HG03565 (cell line): ENCODE measurements at regions not wholly inside any gene's neighbourhood (a gene's known extent, or its start where the extent isn't known, plus 50 kb on each side); places are given as distances from the start of the nearest gene placed in this dataset.

Source experiments
- ATAC-seq: cut with Tn5 transposase; IDR thresholded peaks from one replicate; pipeline ENCODE4 v1.9.1; 2021; ENCODE audit warnings: mild to moderate bottlenecking, moderate library complexity; ENCODE audit not compliant: unreplicated experiment

DNA sequence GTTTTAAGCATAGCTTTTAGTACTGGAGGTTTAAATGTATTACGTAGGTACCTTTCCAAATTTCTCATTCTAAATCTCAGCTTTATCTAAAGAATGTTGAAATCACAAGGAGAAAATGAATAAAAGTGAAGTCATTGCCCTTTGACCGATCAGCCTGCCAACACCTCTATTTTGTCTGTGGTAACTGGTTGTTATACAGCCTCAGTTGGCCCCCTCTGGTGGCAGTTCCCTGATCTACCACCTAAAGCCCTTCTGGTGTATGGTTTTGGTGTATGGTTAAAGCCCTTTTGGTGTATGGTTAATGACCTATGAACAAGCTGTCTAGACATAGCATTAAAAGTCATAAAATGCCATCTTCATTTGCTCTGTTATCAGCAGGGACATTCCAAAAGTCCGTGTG is 378.2 kb upstream of the AZI2 start:
- ATAC-seq = peak; percentile 84

DNA sequence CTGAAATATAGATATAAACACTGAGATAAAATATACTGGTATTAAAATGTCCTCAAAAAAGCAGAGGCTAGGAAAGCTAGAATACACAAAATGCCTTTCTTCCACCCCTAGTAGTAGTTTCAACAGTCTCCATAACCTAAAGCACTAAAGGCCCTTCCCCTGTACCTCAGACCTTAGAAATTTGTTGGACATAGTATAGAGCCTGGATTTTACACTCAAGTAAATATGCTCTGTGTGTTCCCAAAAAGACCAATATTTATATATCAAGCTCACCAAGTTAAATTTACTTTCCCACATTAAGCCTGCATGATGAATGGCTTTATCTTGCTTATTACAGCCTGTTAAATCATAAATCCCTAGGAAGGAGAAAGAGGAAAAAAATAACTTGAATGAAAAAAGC is 378.7 kb upstream of the AZI2 start:
- ATAC-seq = no peak

DNA sequence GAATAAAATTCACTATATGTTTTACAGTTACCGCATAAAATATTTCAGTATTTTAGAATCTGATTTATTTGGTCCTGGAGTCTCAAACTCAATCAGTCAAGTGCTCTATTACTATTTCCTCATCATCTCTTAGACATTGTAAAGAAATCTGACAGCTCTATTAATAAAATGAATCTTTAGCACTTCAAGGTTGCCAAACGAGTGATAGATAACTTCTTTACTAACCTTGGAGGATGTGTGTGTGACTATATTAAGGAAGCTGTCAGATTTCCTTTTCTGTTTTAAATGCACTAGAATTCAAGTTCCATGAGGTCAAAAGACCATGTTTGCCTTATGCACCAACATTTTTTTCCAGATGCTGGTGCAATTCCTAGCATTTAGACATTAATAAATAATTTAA is 389.8 kb upstream of the AZI2 start:
- ATAC-seq = no peak

DNA sequence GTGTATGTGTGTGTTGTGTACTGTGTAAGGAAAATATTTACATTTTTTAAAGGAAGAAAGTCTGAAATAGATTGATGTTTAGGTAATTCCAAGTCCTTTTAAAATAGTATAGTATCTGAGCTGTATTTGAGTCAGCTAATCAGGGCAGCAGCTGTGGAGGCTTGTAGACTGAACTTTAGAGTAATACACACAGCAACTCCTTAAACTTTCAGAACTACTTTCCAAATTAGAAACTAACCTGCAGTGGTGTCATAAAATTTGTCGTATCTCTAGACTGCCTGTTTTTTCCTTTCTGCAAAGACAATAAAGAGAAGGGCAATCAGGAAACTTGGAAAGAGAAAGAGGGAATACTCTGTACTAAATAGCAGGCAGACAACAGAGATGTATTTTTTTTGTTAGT is 391.0 kb upstream of the AZI2 start:
- ATAC-seq = no peak

DNA sequence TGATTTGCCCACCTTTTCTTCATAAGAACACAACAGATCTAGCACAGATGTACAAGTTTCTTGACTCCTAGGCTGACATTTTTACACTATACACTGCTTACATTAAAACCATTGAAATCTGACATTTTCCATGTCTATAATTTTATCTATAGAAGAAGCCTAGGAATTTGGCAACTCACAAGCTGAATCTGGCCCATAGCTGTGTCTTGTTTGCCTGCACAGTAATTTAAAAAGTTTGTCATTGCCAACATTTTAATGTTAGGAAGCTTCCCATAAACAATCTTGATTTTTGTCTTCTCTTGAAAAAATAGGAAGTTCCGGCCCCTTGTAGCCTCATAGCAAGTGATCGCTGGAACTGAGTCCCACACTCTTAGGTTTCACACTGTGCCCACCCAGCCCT is 394.6 kb upstream of the AZI2 start:
- no peak for ATAC-seq

DNA sequence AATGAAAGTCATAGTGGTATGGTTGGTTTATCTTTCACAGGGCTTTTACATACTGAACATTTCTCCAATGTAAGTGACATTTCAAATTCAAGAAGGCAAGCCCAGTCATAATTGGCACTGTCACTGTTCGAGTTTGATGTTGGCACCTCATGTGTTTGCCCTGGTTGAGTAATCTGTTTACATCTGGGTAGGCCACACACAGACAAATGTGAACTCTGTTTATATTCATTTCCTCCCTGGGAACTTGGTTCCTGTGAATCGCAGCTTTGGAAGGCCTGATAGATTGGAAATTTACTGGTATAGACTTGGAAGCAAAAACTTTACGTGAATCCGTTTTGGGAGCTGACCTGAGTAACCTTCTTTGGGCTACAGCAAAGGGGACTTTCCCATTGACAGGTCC is 395.2 kb upstream of the AZI2 start:
- no peak for ATAC-seq

DNA sequence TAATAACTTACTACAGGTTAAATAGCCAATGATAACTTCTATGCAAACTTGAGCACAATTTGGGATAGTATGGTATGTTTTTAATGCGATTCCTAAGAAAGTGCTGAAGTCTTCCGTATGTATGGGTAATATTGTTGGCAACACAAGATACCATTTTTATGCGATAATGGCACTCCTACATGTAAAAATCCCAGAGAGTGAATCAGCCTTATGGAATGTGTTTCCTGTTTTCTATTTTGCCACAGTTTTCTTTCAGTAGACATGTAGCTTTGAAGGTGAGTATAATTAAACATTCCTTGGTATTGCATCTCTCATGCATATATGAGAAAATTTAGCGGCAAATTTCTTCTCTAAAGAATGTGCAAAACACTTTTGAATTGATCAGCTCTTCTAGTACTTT is 396.8 kb upstream of the AZI2 start:
- ATAC-seq = no peak

DNA sequence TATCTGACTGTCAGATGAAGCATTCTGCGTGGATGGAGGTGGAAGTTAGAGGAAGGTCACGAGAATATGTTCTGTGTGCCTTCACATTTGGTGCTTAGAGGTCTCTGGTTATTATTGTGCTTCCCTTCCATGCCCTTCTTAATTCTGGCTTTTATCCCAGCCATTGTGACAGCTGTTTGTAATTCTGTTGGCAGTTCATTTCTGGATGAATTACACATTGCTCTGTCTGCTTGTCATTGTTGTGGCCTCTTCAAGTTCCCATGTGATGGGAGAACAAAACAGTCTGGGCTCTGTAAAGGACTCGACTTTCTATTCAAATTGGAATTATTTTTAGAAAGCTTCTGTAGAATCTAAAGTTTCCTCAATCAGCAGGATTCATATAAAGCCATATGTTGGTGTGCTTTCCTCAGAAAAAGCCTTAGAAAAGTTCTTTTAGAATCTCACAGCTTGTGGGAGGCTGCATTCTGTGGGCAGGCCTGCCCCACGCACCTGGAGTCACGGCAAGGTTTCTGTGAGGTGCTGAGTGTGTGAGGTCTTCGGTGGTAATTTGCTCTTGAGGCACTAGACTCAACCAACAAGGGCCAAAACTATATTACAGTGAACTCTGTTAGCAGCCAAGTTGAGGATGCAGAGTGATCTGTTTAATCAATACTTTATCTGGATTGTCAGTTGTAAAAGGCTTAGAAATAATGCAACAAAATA is 397.4 kb upstream of the AZI2 start:
- ATAC-seq = no peak

DNA sequence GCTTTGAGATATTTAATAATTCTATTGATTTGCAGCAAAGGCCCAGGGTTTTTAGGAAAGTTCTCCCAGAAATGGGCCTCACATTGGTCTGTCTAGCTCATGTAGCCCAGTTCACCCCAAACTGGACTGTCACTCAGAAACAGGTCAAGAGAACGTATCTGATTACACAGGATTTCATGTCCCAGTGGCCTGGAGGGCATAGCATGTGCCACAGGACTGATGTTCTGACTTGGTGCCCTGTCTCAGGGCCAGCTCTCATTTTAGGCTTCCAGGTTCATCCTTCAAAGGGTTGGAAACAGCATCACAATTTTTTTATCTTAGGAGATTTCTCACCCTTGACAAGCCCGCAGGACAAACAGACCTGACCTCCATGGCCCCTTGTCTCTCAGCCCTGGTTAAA is 398.4 kb upstream of the AZI2 start:
- no peak for ATAC-seq

DNA sequence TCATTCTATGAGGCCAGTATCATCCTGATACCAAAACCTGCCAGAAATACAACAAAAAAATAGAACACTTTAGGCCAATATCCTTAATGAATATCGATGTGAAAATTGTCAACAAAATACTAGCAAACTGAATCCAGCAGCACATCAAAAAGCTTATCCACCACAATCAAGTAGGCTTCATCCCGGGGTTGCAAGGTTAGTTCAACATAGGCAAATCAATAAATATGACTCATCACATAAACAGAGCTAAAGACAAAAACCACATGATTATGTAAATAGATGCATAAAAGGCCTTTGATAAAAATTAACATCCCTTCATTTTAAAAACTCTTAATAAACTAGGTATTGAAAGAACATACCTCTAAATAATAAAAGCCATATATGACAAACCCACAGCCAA is 403.2 kb upstream of the AZI2 start:
- ATAC-seq = no peak

DNA sequence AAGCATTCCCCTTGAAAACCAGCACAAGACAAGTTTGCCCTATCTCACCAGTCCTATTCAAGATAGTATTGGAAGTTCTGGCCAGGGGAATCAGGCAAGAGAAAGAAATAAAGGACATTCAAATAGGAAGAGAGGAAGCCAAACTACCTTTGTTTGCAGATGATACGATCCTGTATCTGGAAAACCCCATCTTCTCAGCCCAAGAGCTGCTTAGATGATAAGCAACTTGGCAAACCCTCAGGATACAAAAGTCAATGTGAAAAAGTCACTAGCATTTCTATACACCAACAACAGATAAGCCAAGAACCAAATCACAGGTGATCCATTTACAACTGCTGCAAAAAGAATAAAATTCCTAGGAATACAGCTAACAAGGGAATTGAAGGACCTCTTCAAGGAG is 403.7 kb upstream of the AZI2 start:
- no peak for ATAC-seq

DNA sequence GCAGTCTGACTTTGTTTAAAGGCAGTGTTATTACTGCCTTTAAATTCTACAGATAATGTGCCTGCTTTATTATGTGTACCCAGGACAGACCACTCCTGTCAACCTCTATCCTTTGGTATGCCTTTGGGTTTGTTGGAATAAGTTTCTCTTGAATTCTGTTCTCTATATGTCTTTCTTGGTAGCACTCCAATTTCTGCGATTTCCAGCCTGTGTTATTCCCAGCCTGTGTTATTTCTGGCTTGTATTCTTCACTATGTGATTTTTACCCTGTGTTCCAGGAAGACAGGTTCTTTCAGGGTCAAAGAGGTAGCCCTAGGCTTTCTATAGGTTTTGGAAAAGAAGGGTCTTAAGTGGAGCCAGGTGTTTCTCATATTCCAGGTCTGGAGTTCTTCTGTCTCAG is 407.4 kb upstream of the AZI2 start:
- no peak for ATAC-seq

DNA sequence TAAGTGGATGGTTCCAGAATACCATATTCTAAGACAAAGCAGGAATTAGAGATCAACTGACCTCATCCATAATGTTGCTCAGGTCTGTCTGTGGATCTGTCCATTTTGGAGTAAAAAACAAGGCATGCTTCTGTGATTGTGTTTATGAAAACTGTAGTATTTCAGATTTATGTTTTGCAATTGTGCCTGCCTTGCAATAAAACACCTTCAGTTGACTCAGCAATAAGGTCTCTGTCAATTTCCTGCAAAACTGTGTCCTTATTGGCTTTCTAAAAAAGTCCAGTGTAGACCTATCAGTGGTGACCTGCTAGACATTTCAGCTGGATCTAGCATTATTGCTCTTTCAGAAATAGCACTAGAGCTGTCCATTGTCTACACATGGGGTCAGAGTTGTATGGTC is 409.5 kb upstream of the AZI2 start:
- no peak for ATAC-seq

DNA sequence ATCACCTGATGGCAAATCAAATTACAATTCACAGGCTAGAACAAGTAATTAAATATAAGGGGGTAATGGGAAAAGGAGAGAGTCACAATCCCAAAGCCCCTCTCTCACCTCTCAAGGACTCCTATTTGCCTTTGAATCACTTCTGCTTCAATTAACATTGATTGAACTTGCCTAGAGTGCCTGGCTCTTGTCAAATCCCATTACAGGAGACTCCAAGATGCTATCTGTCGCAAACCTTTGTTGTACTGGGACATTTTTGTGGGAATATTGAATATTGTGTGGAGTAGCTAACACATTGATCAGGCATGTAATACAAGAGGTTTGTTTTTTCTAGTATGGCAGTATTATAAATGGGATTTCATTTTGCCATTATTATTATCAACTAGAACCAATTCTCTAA is 412.8 kb upstream of the AZI2 start:
- no peak for ATAC-seq

DNA sequence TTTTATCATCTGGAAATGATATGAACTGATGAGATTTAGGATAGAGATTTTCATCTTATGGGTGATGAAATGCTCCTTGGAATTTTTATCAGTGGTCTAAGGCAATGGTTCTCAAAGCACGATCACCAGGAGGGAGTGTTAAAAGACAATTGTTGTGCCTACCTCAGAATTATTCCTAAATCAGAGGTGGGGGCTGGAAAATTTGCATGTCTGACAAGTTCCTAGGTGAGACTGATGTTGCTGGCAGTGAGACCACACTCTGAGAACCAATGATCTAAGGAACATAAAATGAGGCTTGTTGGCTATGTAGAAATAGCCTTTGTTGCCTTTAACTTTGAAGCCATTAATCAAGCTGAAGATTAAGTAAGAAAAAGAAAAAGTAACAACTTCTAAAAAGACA is 416.6 kb upstream of the AZI2 start:
- ATAC-seq = no peak

DNA sequence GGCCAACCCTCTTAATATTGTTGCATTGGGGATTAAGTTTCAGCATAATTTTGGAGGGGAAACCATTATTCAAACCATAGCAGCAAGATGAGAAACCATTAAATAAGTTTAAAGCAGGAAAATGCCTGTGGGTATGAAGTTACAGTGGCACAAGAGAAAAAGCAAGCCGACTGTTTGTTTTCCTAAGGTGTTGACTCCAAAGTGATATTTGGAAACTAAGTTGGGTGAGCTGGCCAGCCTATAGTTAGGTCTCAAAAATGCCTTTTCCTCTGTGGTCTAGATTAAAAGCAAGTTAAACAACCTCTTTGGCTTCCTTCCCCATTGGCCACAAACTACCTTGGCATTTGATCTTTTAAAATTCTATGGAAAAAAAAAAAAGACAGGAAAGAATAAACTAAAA is 419.8 kb upstream of the AZI2 start:
- no peak for ATAC-seq

DNA sequence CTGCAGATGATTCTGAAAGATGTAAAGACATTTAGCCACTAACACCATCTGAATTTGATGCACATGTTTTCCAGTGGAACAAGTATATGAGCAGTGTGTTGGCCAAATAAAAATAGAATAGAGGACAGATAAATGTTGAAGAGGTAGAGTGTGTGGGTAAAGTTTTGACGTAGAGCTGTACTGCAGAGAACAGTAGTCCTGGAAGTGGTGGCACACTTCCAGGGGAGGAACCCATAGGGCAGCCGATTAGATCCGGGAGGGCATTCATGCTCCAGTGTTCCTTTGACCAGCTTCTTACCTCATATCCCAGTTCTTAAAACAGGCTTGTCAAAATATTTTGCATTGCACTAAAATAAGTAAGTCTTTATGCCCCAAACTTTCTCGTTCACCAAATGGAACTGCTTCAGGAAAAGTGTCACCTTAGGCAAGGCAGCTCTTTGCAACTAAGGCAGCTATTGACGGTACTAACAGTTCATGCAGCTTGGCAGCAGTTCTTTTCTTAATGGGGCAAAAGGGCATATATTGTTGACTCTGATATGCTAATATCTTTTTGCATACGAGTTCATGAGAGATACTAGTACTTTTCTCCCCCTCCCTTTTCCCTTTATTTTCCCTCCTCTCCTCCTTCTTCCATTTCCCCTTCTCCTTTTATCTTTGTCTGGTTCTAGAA is 429.3 kb upstream of the AZI2 start:
- no peak for ATAC-seq

DNA sequence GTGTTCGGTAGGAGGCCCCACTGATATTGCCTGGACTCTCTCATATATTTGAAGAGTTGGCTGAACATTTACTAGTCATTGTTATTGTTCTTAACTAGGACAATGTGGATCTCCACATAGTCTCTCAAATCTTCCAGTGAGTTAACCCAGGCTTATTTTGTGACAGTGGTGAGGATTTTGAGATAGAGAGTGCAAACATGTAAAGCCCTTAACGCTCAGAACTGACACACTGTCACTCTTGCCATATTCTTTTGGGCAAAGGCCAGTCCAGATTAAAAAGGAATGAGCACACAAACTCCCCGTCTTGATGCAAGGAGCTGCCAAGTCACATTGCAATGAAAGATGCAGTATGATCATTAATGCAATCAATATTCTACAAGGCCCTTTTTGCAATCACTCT is 431.9 kb upstream of the AZI2 start:
- no peak for ATAC-seq

DNA sequence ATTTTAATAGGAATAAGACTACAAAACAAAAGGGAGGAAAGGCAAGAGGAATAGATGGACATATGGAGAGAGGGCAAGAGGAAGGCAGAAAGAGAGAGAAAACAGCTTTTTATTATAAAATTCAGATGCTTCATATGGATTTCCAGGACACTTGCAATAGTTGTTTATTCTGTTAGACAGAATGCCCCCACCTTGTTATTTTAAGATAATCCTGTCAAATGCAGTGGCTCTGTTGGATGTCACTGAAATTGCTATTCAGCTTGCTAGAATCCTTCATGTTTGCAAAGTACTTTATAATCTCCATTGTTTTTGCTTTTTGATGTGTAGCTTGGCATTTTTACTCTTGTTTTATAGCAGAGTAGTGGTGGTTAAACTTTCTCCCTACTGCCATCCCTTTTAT is 432.4 kb upstream of the AZI2 start:
- no peak for ATAC-seq

DNA sequence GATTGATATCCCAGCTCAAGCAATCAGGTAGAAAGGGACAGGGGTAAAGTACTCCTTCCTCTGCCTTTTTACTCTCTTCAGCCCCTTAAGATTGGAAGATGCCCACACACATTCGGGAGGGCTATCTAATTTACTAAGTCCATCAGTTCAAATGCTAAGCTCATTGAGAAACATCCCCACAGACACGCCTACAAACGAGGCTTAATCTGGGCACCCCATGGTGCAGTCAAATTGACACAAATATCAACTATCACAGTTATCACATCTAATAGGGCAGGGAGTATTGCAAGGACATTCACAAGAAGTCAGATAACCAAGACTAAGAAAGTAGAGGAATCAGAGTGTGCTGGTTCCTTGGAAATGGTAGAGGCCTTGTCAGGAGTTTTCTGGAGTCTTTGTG is 437.8 kb upstream of the AZI2 start:
- ATAC-seq = no peak

DNA sequence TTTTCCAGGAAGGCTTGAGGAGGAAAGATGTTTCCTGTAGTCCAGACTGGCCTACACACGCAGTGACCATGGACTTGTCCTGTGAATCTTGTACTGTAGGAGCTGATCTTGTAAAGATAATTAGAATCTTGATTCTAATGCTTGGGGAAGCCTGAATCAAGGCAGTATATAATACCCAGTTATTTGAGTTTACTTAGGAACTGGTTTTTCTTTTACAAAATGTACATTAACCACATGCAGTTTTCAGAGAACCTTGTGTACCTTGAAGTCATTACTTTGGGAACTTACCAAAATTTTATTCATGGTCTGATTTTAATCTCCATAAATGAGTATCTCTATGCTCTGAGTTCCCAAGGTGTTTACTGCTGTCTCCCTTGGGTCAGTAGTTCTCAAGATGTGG is 439.9 kb upstream of the AZI2 start:
- no peak for ATAC-seq

DNA sequence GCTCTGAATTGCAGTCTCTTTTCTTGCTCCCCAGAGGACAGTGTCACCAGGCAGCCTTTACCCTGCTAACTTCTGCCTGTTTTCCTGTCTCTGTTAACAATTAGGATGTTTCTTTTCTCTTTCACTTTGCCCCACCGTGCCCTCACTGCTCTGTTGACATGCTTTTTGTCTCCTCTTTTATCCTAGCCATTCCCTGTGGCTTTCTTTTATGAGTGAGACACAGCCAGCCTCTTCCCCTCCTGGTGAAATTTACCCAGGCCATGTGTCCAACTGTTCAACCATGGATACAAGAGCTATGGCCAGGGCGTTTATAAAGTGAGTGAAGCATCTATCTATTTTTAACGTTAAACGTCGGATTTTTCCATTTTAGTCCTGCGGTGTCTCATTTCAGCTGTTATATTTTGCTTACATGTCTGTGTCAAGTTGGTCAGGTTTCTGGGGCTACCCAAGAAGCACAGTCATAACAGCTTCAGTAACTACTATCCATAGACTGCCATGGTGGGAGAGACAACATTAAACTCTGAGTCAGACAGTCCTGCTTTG is 443.2 kb upstream of the AZI2 start:
- ATAC-seq = no peak

DNA sequence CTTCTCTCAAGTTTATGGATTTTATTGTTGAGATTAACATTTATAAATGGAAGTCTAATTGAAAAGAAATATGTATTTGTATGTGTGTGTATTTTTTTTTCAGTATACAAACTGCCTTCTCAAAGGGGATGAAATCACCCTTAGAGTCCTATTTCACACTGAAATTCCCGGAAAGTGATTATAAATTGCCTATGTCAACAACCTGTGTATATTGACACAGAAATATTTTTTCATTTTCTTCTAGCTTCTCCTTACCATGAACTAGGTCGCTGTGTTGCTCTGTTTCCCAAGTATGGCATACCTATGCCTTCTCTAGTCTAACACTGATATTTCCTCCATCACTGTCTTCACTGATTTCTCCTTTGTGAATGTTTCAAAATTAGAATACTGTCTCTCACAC is 444.0 kb upstream of the AZI2 start:
- no peak for ATAC-seq
